ENCODE measurements at regions not wholly inside any gene's neighbourhood (a gene's known extent, or its start where the extent isn't known, plus 50 kb on each side); places are given as distances from the start of the nearest gene placed in this dataset.

DNA sequence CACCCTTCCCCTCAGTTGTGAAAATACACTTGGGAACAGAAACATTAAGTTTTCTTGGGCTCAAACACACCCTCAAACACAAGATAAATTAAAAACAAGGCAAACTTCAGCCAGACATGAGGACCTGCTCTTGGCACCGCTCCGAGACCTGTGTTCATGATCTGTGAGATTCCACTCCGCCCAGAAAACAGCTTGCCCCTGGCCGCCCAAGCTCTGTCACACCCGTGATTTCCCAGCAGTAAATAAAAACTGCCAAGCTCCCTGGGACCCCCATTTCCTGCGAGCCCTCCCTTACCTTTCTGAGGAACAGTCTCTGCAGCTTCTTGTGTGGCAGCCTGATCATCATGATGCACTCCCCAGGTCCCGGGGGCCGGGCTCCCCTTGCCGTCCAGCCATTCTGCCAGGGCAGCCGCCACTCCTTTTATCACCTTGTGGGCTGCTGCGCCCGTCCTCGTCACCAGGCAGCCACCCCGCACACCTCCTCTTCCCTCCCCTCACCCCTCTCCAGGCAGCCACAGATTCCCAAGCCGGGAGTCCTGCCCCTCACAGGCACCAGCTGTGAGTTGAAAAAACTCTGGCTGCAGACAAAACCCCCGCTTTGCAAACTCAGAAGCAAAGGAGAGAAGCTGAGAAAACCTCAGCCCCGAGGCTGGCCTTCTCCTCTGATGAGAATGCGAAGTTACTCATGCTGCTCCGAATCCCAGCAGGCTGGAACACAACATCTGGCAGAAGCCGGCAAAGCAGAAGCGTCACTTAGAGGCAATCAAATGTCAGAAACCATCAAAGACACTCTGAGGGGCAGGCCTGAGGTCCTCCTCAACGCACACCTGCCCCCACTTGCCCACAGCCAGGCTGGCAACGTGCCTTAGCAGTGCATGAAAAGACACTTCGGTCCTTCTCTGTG, 130.4 kb upstream of the RPS6KA2 start:
- no TSS peak for BruUV-seq (replicated peaks)
- H3K36me3 ChIP-seq (ENCODE audit: control insufficient read depth in 2 of 2, extremely low read depth in 1 of 2, insufficient read depth in 2 of 2, low read length in 2 of 2): no peaks in the 10 kb centered on the region
- H4K20me1 ChIP-seq (replicated peaks; ENCODE audit: control insufficient read depth, extremely low read depth, insufficient read depth, low read length): no peaks in the 10 kb centered on the region
- no peaks in the 10 kb centered on the region for H3K4me1 ChIP-seq (ENCODE audit: control insufficient read depth, extremely low read depth, insufficient read depth, low read length)
- FAIRE-seq (no peak), DNase-seq (ENCODE audit: low read depth, low spot score) (no peak)
- CTCF ChIA-PET: interaction anchor here (0.9 to 1.3 kb wide), 3 partner anchors 12 to 336 kb away, joined by 3 to 5 read pairs (median 3); no protein-coding TSS in a partner anchor
- no peak for TF ChIP-seq JUN (IDR thresholded peaks at IDR 0.05; ENCODE audit: borderline replicate concordance, insufficient read depth, insufficient read length, low read depth)
- intact Hi-C loops (cut with micrococcal nuclease) (no loop called here), dilution Hi-C loops (cut with MboI; ENCODE audit: extremely low pct_ligation_motif_present, low sequenced_read_pairs) (no loop called here)
- no peak overlapping the region for H3K9ac ChIP-seq (replicated peaks; ENCODE audit: extremely low read depth, insufficient read depth, low read length)
- H3K9me3 ChIP-seq (replicated peaks; ENCODE audit: control insufficient read depth, insufficient read depth, low read length): no peaks in the 10 kb centered on the region
- H3K4me2 ChIP-seq (ENCODE audit: insufficient read depth, low read length): no peak overlapping the region
- POLR2A ChIA-PET: no interaction called here
- no peaks in the 10 kb centered on the region for H3K79me2 ChIP-seq (ENCODE audit: control insufficient read depth, insufficient read depth, low read length)
- no peak overlapping the region for H3K27ac ChIP-seq (ENCODE audit: insufficient read depth, low read depth, low read length)
- H2AFZ ChIP-seq (ENCODE audit: low read depth, low read length): no peak overlapping the region
- peaks cover 9 to 12% of the 10 kb centered on the region in 2 experiments for H3K27me3 ChIP-seq (ENCODE audit: control insufficient read depth in 2 of 2, insufficient read depth in 2 of 2, low read length in 2 of 2)
- H3K4me3 ChIP-seq (replicated peaks in 1 of 3; ENCODE audit: insufficient read depth in 1 of 3, low read depth in 1 of 3, low read length in 3 of 3): no peak overlapping the region
- H3K9me1 ChIP-seq (replicated peaks; ENCODE audit: control insufficient read depth, extremely low read depth, insufficient read depth, low read length): no peaks in the 10 kb centered on the region

DNA sequence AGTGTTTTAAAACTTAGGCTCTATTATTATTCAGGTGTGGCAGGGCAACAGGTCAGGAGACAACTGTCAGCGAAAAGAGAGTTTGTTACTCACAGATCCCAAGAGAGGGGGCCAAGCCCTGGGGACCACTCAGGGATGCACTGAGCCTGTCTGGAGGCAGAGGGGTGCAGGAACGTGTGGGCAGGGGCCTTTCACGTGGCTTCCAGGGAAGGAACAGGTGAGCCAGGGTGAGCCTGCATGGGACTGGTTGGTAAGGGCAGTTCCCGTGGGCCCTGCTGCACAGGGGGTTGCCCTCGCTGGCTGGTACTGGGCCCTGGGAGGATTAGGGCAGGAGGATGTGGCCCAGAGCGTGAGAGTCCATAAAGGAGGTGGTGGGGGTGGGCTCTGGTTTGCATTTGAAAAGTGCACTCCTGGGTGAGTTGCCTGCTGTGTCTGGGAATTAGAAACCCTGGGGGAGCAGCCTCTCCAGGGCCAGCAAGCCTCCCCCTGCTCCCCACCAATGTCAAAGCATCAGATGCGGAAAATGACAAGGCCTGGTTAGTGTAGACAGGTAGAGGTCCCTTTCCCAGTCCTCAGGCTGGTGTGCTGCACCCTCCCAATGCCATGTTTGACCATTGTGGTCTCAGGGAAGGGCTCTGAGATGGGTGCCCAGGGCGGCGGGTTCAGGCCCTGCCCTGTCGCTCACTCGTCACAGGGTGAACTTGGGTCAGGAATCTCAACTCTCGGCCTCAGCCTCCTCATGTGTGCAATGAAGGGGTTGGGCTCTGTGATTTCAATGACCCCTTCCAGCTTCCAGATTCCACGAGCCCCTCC, 127.4 kb upstream of the RPS6KA2 start:
- dilution Hi-C loops (cut with MboI; ENCODE audit: extremely low pct_ligation_motif_present, low sequenced_read_pairs): no loop called here
- FAIRE-seq: no peak

More for the DNA sequence above, 127.4 kb upstream of the RPS6KA2 start:
- Histone ChIP-seq H2AFZ (ENCODE audit: low read depth, low read length) (no peak overlapping the region), H3K27ac (ENCODE audit: insufficient read depth, low read depth, low read length) (no peak overlapping the region), H3K9ac (replicated peaks; ENCODE audit: extremely low read depth, insufficient read depth, low read length) (no peak overlapping the region), H3K9me1 (replicated peaks; ENCODE audit: control insufficient read depth, extremely low read depth, insufficient read depth, low read length) (no peaks in the 10 kb centered on the region), H3K4me3 (replicated peaks in 1 of 3; ENCODE audit: insufficient read depth in 1 of 3, low read depth in 1 of 3, low read length in 3 of 3) (no peak overlapping the region), H3K4me2 (ENCODE audit: insufficient read depth, low read length) (no peak overlapping the region), H3K4me1 (ENCODE audit: control insufficient read depth, extremely low read depth, insufficient read depth, low read length) (no peaks in the 10 kb centered on the region), H3K36me3 (ENCODE audit: control insufficient read depth in 2 of 2, extremely low read depth in 1 of 2, insufficient read depth in 2 of 2, low read length in 2 of 2) (no peaks in the 10 kb centered on the region), H4K20me1 (replicated peaks; ENCODE audit: control insufficient read depth, extremely low read depth, insufficient read depth, low read length) (no peaks in the 10 kb centered on the region), H3K79me2 (ENCODE audit: control insufficient read depth, insufficient read depth, low read length) (no peaks in the 10 kb centered on the region), H3K27me3 (ENCODE audit: control insufficient read depth in 2 of 2, insufficient read depth in 2 of 2, low read length in 2 of 2) (peaks cover 9 to 12% of the 10 kb centered on the region in 2 experiments), H3K9me3 (replicated peaks; ENCODE audit: control insufficient read depth, insufficient read depth, low read length) (no peaks in the 10 kb centered on the region)
- ChIA-PET POLR2A (no interaction called here), CTCF (interaction anchor here (1.3 kb wide), 1 partner anchor 21 kb away, joined by 3 read pairs; no protein-coding TSS in a partner anchor)
- DNase-seq (ENCODE audit: low read depth, low spot score): no peak
- no TSS peak for BruUV-seq (replicated peaks)
- intact Hi-C loops (cut with micrococcal nuclease): no loop called here
- TF ChIP-seq EZH2 (IDR thresholded peaks at IDR 0.05; ENCODE audit: borderline replicate concordance, low read depth, low read length, severe bottlenecking) (no peak), POLR2AphosphoS5 (IDR thresholded peaks at IDR 0.05; ENCODE audit: insufficient read depth, low read depth, low read length) (no peak), GATA2 (IDR thresholded peaks at IDR 0.05; ENCODE audit: insufficient read depth, insufficient read length, low read depth, low read length) (no peak), JUN (IDR thresholded peaks at IDR 0.05; ENCODE audit: borderline replicate concordance, insufficient read depth, insufficient read length, low read depth) (no peak), POLR2A (IDR thresholded peaks at IDR 0.05; ENCODE audit: low read depth, low read length) (no peak), FOS (IDR thresholded peaks at IDR 0.05; ENCODE audit: borderline replicate concordance, insufficient read depth, low read length) (no peak), MYC (IDR thresholded peaks at IDR 0.05; ENCODE audit: low read depth, low read length) (no peak)
- TF ChIP-seq, protein P1, sequence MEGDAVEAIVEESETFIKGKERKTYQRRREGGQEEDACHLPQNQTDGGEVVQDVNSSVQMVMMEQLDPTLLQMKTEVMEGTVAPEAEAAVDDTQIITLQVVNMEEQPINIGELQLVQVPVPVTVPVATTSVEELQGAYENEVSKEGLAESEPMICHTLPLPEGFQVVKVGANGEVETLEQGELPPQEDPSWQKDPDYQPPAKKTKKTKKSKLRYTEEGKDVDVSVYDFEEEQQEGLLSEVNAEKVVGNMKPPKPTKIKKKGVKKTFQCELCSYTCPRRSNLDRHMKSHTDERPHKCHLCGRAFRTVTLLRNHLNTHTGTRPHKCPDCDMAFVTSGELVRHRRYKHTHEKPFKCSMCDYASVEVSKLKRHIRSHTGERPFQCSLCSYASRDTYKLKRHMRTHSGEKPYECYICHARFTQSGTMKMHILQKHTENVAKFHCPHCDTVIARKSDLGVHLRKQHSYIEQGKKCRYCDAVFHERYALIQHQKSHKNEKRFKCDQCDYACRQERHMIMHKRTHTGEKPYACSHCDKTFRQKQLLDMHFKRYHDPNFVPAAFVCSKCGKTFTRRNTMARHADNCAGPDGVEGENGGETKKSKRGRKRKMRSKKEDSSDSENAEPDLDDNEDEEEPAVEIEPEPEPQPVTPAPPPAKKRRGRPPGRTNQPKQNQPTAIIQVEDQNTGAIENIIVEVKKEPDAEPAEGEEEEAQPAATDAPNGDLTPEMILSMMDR (IDR thresholded peaks at IDR 0.05; ENCODE audit: extremely low read depth in 1 of 2, insufficient read depth in 1 of 2, low read depth in 1 of 2, low read length in 2 of 2): no peak
- TF ChIP-seq, protein P2, sequence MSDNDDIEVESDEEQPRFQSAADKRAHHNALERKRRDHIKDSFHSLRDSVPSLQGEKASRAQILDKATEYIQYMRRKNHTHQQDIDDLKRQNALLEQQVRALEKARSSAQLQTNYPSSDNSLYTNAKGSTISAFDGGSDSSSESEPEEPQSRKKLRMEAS (IDR thresholded peaks at IDR 0.05; ENCODE audit: insufficient read depth, insufficient read length): no peak

Measured in endothelial cell of umbilical vein (primary cell).